Keratinocyte (primary cell): ENCODE measurements at regions not wholly inside any gene's neighbourhood (a gene's known extent, or its start where the extent isn't known, plus 50 kb on each side); places are given as distances from the start of the nearest gene placed in this dataset.

Experiments
- EZH2 ChIP-seq: IDR thresholded peaks from one replicate; pipeline ENCODE4 v1.6.1; 2012; ENCODE audit warnings: inconsistent platforms, mild to moderate bottlenecking, low read length, moderate library complexity
- TF ChIP-seq, protein P1 (sequence below), 3 experiments: IDR thresholded peaks in 1 of 3; conservative IDR thresholded peaks in 1 of 3; optimal IDR thresholded peaks in 1 of 3; 2 replicates in 2 of 3; 3 replicates in 1 of 3; pipeline versions ENCODE3 to v1.5.1; 2011; ENCODE audit warnings: low read length in 3 of 3, mild to moderate bottlenecking in 3 of 3, moderate library complexity in 2 of 3, control low read depth in 1 of 3, inconsistent platforms in 1 of 3; ENCODE audit not compliant: insufficient read depth in 2 of 3; ENCODE audit errors: extremely low read depth in 1 of 3

DNA sequence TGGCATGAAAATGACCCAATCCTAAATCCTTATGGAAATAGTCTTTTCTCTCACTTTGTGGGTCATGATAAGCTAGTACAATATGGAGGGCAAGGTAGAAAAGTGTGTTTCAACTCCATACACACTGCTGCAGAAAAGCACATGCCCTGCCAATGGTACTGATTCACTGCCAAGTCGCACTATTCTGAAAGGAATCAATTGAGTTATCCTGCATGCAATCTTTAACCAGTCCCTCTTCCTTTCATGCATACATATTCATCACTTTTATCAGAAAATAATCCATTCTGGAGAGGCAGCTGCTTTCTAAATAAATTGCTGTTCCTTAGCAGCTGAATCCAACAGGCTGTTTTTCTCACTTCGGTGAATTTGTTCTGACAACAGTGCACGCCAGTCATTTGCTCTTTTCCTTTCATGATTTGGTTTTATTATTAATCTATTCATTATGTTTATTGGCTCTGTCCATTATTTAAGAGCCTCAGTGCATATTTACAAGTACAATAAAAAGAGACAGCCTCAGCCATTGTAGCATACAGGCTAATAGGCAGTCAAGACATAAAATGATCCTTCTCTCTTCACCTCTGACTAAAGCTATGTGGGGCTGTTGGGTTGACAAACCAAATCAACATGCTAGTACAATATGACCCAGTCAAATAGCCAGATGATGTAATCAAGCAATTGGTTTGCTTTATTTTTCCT lies 108.8 kb downstream of the CHD1L start:
- TF ChIP-seq, protein P1, sequence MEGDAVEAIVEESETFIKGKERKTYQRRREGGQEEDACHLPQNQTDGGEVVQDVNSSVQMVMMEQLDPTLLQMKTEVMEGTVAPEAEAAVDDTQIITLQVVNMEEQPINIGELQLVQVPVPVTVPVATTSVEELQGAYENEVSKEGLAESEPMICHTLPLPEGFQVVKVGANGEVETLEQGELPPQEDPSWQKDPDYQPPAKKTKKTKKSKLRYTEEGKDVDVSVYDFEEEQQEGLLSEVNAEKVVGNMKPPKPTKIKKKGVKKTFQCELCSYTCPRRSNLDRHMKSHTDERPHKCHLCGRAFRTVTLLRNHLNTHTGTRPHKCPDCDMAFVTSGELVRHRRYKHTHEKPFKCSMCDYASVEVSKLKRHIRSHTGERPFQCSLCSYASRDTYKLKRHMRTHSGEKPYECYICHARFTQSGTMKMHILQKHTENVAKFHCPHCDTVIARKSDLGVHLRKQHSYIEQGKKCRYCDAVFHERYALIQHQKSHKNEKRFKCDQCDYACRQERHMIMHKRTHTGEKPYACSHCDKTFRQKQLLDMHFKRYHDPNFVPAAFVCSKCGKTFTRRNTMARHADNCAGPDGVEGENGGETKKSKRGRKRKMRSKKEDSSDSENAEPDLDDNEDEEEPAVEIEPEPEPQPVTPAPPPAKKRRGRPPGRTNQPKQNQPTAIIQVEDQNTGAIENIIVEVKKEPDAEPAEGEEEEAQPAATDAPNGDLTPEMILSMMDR (optimal IDR thresholded peaks at IDR 0.05 in 1 of 3, IDR thresholded peaks at IDR 0.05 in 1 of 3, conservative IDR thresholded peaks at IDR 0.05 in 1 of 3; ENCODE audit: extremely low read depth in 1 of 3, insufficient read depth in 2 of 3, low read length in 3 of 3) = no peak
- no peak for TF ChIP-seq EZH2
